H1 (cell line): ENCODE measurements at regions not wholly inside any gene's neighbourhood (a gene's known extent, or its start where the extent isn't known, plus 50 kb on each side); places are given as distances from the start of the nearest gene placed in this dataset.
A peak's percentile ranks its signal among the peaks of the same experiment; 100 is the strongest.

Experiments
- CTCF ChIA-PET: fragments of 300-600 bp; sonication (Branson Sonifier 250); formaldehyde crosslinking; loops from one replicate; lab custom pipeline; 2021; ENCODE audit not compliant: partially characterized antibody; lab: Charles Lee
- POLR2A ChIA-PET: fragments of 300-600 bp; sonication (Branson Sonifier 250); formaldehyde crosslinking; loops from one replicate; lab custom pipeline; 2021; ENCODE audit warnings: inconsistent platforms; ENCODE audit not compliant: partially characterized antibody; lab: Charles Lee
- DNase-seq, 2 experiments: peaks; one replicate each; pipeline versions ENCODE4 v3.0.0 to v3.0.0-alpha.2; 2010 to 2022; ENCODE audit warnings: low spot score in 2 of 2, low read depth in 1 of 2, mixed read lengths in 1 of 2
- FAIRE-seq: peaks from 2 replicates; lab custom pipeline; 2011; peaks lifted over from hg19 to GRCh38; lab: Jason Lieb, UNC
- H2AFZ ChIP-seq: 2 replicates; pipeline ENCODE4 v1.8.1; 2012; ENCODE audit warnings: low read length, inconsistent platforms
- H2AK5ac ChIP-seq: 2 replicates; pipeline ENCODE4 v1.6.1; 2013; ENCODE audit warnings: low read depth, low read length
- H2BK120ac ChIP-seq: replicated peaks from 2 replicates; pipeline ENCODE3; 2013; ENCODE audit warnings: low read depth, low read length, inconsistent platforms
- H2BK12ac ChIP-seq: 2 replicates; pipeline ENCODE4 v1.6.1; 2013; ENCODE audit warnings: low read depth, low read length
- H2BK15ac ChIP-seq: 2 replicates; pipeline ENCODE4 v1.6.1; 2013; ENCODE audit warnings: low read length
- H2BK20ac ChIP-seq: 2 replicates; pipeline ENCODE4 v1.6.1; 2013; ENCODE audit warnings: low read length
- H2BK5ac ChIP-seq: 2 replicates; pipeline ENCODE4 v1.6.1; 2013; ENCODE audit warnings: low read depth, low read length
- H3K14ac ChIP-seq: 2 replicates; pipeline ENCODE4 v1.6.1; 2013; ENCODE audit warnings: inconsistent platforms; ENCODE audit not compliant: insufficient read length
- H3K18ac ChIP-seq: 2 replicates; pipeline ENCODE4 v1.6.1; 2013; ENCODE audit warnings: low read length; ENCODE audit errors: extremely low read depth
- H3K23ac ChIP-seq: 2 replicates; pipeline ENCODE4 v1.6.1; 2013; ENCODE audit warnings: inconsistent platforms; ENCODE audit not compliant: insufficient read length
- H3K23me2 ChIP-seq: 2 replicates; pipeline ENCODE4 v1.6.1; 2013; ENCODE audit warnings: low read depth, low read length
- H3K27ac ChIP-seq: 2 replicates; pipeline ENCODE4 v1.6.1; 2011; ENCODE audit warnings: low read depth, low read length, inconsistent platforms
- H3K27me3 ChIP-seq, 4 experiments: replicated peaks in 1 of 4; 1 replicate in 1 of 4; 2 replicates in 3 of 4; pipeline versions ENCODE4 v1.6.1 to v1.8.1; 2011 to 2013; ENCODE audit warnings: low read length in 3 of 4, mild to moderate bottlenecking in 3 of 4, inconsistent platforms in 2 of 4, mixed read lengths in 2 of 4, moderate library complexity in 1 of 4; ENCODE audit not compliant: control insufficient read depth in 3 of 4, insufficient read depth in 3 of 4; ENCODE audit errors: extremely low read depth in 1 of 4
- H3K36me3 ChIP-seq, 4 experiments: 2 replicates each; pipeline versions ENCODE4 v1.6.1 to v1.8.1; 2011 to 2013; ENCODE audit warnings: mild to moderate bottlenecking in 4 of 4, low read length in 3 of 4, moderate library complexity in 2 of 4, control low read depth in 1 of 4, inconsistent platforms in 1 of 4; ENCODE audit not compliant: insufficient read depth in 4 of 4, control insufficient read depth in 2 of 4
- H3K4ac ChIP-seq: replicated peaks from 2 replicates; pipeline ENCODE3; 2013; ENCODE audit warnings: low read length, low read depth, mixed read lengths, inconsistent platforms; ENCODE audit not compliant: insufficient read length
- H3K4me1 ChIP-seq, 4 experiments: replicated peaks in 1 of 4; 1 replicate in 1 of 4; 2 replicates in 3 of 4; pipeline versions ENCODE4 v1.6.1 to v1.8.1; 2011 to 2013; ENCODE audit warnings: low read length in 3 of 4, inconsistent platforms in 2 of 4, mixed read lengths in 1 of 4; ENCODE audit not compliant: insufficient read depth in 4 of 4, control insufficient read depth in 3 of 4
- H3K4me2 ChIP-seq, 2 experiments: 2 replicates each; pipeline versions ENCODE4 v1.6.1 to v1.8.1; 2011 to 2013; ENCODE audit warnings: low read depth in 2 of 2, low read length in 2 of 2, control low read depth in 1 of 2, inconsistent platforms in 1 of 2, mild to moderate bottlenecking in 1 of 2; ENCODE audit not compliant: insufficient read depth in 1 of 2
- H3K4me3 ChIP-seq, 4 experiments: fragments of 200-600, 300-600 bp in 1 of 4; sonication (generic), shearing (Covaris generic), sonication (Bioruptor Twin) in 1 of 4; 2 replicates each; pipeline versions ENCODE4 v1.5.1 to v1.8.1; 2011 to 2016; ENCODE audit warnings: low read length in 4 of 4, low read depth in 3 of 4, control low read depth in 2 of 4, inconsistent platforms in 2 of 4, mild to moderate bottlenecking in 2 of 4, mixed read lengths in 1 of 4, moderate library complexity in 1 of 4; ENCODE audit not compliant: insufficient read depth in 2 of 4; ENCODE audit errors: extremely low read depth in 1 of 4
- H3K56ac ChIP-seq: replicated peaks from 2 replicates; pipeline ENCODE3; 2013; ENCODE audit warnings: low read depth, mild to moderate bottlenecking, mixed read lengths, low read length, inconsistent platforms; ENCODE audit not compliant: insufficient read length
- H3K79me1 ChIP-seq: 2 replicates; pipeline ENCODE4 v1.6.1; 2013; ENCODE audit warnings: low read depth, low read length, control low read depth
- H3K79me2 ChIP-seq, 2 experiments: 2 replicates each; pipeline versions ENCODE4 v1.6.1 to v1.8.1; 2012 to 2013; ENCODE audit warnings: low read length in 2 of 2, mild to moderate bottlenecking in 2 of 2, inconsistent platforms in 1 of 2; ENCODE audit not compliant: insufficient read depth in 2 of 2, control insufficient read depth in 1 of 2
- H3K9ac ChIP-seq, 4 experiments: replicated peaks in 1 of 4; 1 replicate in 1 of 4; 2 replicates in 3 of 4; pipeline versions ENCODE4 v1.6.1 to v1.8.1; 2011 to 2013; ENCODE audit warnings: low read depth in 3 of 4, low read length in 3 of 4, control low read depth in 2 of 4, mild to moderate bottlenecking in 2 of 4, moderate library complexity in 2 of 4, inconsistent platforms in 1 of 4; ENCODE audit errors: extremely low read depth in 1 of 4
- H3K9me3 ChIP-seq, 2 experiments: 2 replicates each; pipeline versions ENCODE4 v1.6.1 to v1.8.1; 2012 to 2013; ENCODE audit warnings: mild to moderate bottlenecking in 2 of 2, moderate library complexity in 2 of 2, control low read depth in 1 of 2, inconsistent platforms in 1 of 2, low read depth in 1 of 2, low read length in 1 of 2, mixed read lengths in 1 of 2; ENCODE audit not compliant: insufficient read depth in 2 of 2
- H4K20me1 ChIP-seq, 2 experiments: replicated peaks in 1 of 2; 2 replicates each; pipeline versions ENCODE3 to v1.8.1; 2011 to 2013; ENCODE audit warnings: inconsistent platforms in 2 of 2, low read length in 2 of 2, mild to moderate bottlenecking in 1 of 2; ENCODE audit not compliant: insufficient read depth in 2 of 2, control insufficient read depth in 1 of 2
- H4K5ac ChIP-seq: 2 replicates; pipeline ENCODE4 v1.6.1; 2013; ENCODE audit warnings: low read length, low read depth, mixed read lengths, inconsistent platforms; ENCODE audit not compliant: insufficient read length
- H4K8ac ChIP-seq: 2 replicates; pipeline ENCODE4 v1.8.0; 2013; ENCODE audit warnings: mild to moderate bottlenecking, moderate library complexity, low read length, inconsistent platforms; ENCODE audit not compliant: insufficient read depth; ENCODE audit errors: extremely low read depth
- H4K91ac ChIP-seq: replicated peaks from 2 replicates; pipeline ENCODE3; 2013; ENCODE audit warnings: low read length, mixed read lengths, inconsistent platforms; ENCODE audit not compliant: insufficient read length
- CBX5 ChIP-seq: fragments of 300-800, 300-1000 bp; sonication (generic); IDR thresholded peaks from 2 replicates; pipeline ENCODE4 v1.7.1; 2016; ENCODE audit warnings: antibody characterized with exemption, low read length, low read depth
- CHD1 ChIP-seq: IDR thresholded peaks from 2 replicates; pipeline ENCODE4 v1.6.1; 2012; ENCODE audit warnings: low read depth, low read length, improper control_type of control experiment
- JUN ChIP-seq: IDR thresholded peaks from 2 replicates; pipeline ENCODE4 v1.6.1; 2011; ENCODE audit warnings: low read depth, mild to moderate bottlenecking, improper control_type of control experiment, low read length
- JUND ChIP-seq: IDR thresholded peaks from 2 replicates; pipeline ENCODE4 v1.6.1; 2011; ENCODE audit warnings: mild to moderate bottlenecking, improper control_type of control experiment, low read length
- KDM4A ChIP-seq: IDR thresholded peaks from one replicate; pipeline ENCODE4 v1.7.1; 2012; ENCODE audit warnings: low read depth, mild to moderate bottlenecking, moderate library complexity, low read length, inconsistent platforms; ENCODE audit not compliant: severe bottlenecking
- NANOG ChIP-seq: IDR thresholded peaks from 2 replicates; pipeline ENCODE4 v1.6.1; 2011; ENCODE audit warnings: low read length, low read depth, mild to moderate bottlenecking, inconsistent platforms; ENCODE audit not compliant: insufficient read depth, poor library complexity, severe bottlenecking
- PHF8 ChIP-seq: fragments of 200-600 bp; sonication (generic); conservative IDR thresholded peaks from 2 replicates; pipeline ENCODE4 v1.7.1; 2012; ENCODE audit warnings: low read depth, mild to moderate bottlenecking, inconsistent platforms, low read length, moderate library complexity
- POLR2AphosphoS5 ChIP-seq: IDR thresholded peaks from 2 replicates; pipeline ENCODE4 v1.6.1; 2011; ENCODE audit warnings: low read depth, low read length
- RNF2 ChIP-seq: fragments of 200-900, 300-1000 bp; sonication (generic); IDR thresholded peaks from 2 replicates; pipeline ENCODE4 v1.7.1; 2016; ENCODE audit warnings: borderline replicate concordance, low read depth, mild to moderate bottlenecking, antibody characterized with exemption, low read length; ENCODE audit not compliant: poor library complexity, severe bottlenecking; ENCODE audit errors: missing control alignments
- RXRA ChIP-seq: IDR thresholded peaks from 2 replicates; pipeline ENCODE4 v1.6.1; 2011; ENCODE audit warnings: low read depth, mild to moderate bottlenecking, low read length, moderate library complexity; ENCODE audit not compliant: insufficient read depth
- SRF ChIP-seq: IDR thresholded peaks from 2 replicates; pipeline ENCODE4 v1.6.1; 2011; ENCODE audit warnings: mild to moderate bottlenecking, low read depth, low read length, moderate library complexity
- SUZ12 ChIP-seq: fragments of 200-600 bp; sonication (generic); IDR thresholded peaks from 2 replicates; pipeline ENCODE4 v1.6.1; 2012; ENCODE audit warnings: mild to moderate bottlenecking, inconsistent platforms, low read length, moderate library complexity, mixed read lengths
- TEAD4 ChIP-seq: IDR thresholded peaks from 2 replicates; pipeline ENCODE4 v1.6.1; 2012; ENCODE audit warnings: low read depth, low read length, inconsistent platforms, mixed read lengths
- ZNF274 ChIP-seq: IDR thresholded peaks from 2 replicates; pipeline ENCODE4 v1.7.0; 2012; ENCODE audit warnings: low read length, borderline replicate concordance; ENCODE audit errors: extremely low read depth
- WGBS, 2 experiments: shearing (Covaris generic) in 1 of 2; methylation state at CpG; one replicate each; pipeline versions ENCODE4 v1.1.6 to v1.1.7; 2013 to 2015; ENCODE audit warnings: low lambda C conversion rate in 2 of 2, mixed read lengths in 2 of 2, inconsistent platforms in 1 of 2, low coverage in 1 of 2, missing lambda C conversion rate in 1 of 2; ENCODE audit not compliant: insufficient replicate concordance in 2 of 2, insufficient coverage in 1 of 2, insufficient read length in 1 of 2; ENCODE audit errors: extremely low coverage in 1 of 2, missing lambda C conversion rate in 1 of 2; 5-methylcytosine and 5-hydroxymethylcytosine counted together

DNA sequence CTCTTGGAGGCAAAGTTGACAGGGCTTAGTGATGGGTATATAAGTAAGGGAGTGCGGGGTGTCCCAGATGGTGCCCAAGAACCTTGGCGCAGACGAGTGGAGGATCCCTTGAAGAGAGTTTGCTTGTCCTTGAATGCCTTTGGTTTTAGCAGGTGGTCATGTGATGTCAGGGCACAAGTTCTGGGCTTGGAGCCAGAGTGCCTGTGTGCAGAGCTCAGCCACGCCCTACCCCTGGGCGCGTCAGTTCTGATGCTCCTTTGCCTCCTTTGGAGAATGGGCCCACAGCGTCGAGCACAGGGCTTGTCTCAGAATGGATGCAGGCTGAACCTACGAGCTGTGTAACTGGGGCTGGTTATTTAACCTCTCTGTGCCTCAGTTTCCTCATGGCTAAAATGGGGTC is 412.2 kb upstream of the EEF2KMT start:
- Histone ChIP-seq H3K4me1 (peaks cover 0 to 5% (median 3%) of the 10 kb centered on the region in 4 experiments; a peak in 3 of 7 replicates), H4K8ac (peak overlapping the region; percentile 7; the same call in 1 of the 2 replicates), H3K4me3 (no peak overlapping the region), H3K4me2 (no peak overlapping the region), H3K27ac (no peak overlapping the region), H3K4ac (no peak overlapping the region), H3K56ac (no peak overlapping the region), H3K9me3 (no peaks in the 10 kb centered on the region), H4K5ac (no peak overlapping the region), H2BK12ac (no peak overlapping the region), H2BK120ac (no peak overlapping the region), H2BK5ac (no peak overlapping the region), H3K14ac (no peak overlapping the region), H3K79me1 (no peaks in the 10 kb centered on the region)
- CTCF ChIA-PET: interaction anchor here (1.2 to 3.9 kb wide), 5 partner anchors 11 to 122 kb away, joined by 3 to 20 read pairs (median 7); no protein-coding TSS in a partner anchor
- TF ChIP-seq CHD1: no peak
- no peak for TF ChIP-seq CBX5
- TF ChIP-seq POLR2AphosphoS5: no peak
- TF ChIP-seq KDM4A: no peak
- TF ChIP-seq SRF: no peak
- TF ChIP-seq JUN: no peak
- no peak for TF ChIP-seq TEAD4
- no peak for TF ChIP-seq PHF8
- TF ChIP-seq RNF2: no peak
- no peak for TF ChIP-seq JUND
- TF ChIP-seq SUZ12: no peak
- TF ChIP-seq NANOG: no peak
- no peak for TF ChIP-seq ZNF274
- TF ChIP-seq RXRA: no peak
- TF ChIP-seq, all 59 proteins: peak for 0
- Histone ChIP-seq H2AFZ (no peak overlapping the region), H3K9ac (no peak overlapping the region), H3K79me2 (no peaks in the 10 kb centered on the region), H3K27me3 (no peaks in the 10 kb centered on the region), H3K18ac (no peak overlapping the region), H2AK5ac (no peak overlapping the region), H3K23me2 (no peaks in the 10 kb centered on the region; the same call in 1 of the 2 replicates), H2BK20ac (no peak overlapping the region), H3K36me3 (no peaks in the 10 kb centered on the region), H4K20me1 (no peaks in the 10 kb centered on the region), H2BK15ac (no peak overlapping the region), H3K23ac (no peak overlapping the region), H4K91ac (no peak overlapping the region)
- no peak for DNase-seq
- POLR2A ChIA-PET: no interaction called here
- 96% methylated on average over 9 of the region's 9 CpGs; no CpG with 5 or more reads in 1 of the 2 experiments for WGBS, 2 experiments
- no peak for FAIRE-seq
